ENCODE measurements at regions not wholly inside any gene's neighbourhood (a gene's known extent, or its start where the extent isn't known, plus 50 kb on each side); places are given as distances from the start of the nearest gene placed in this dataset.
"Not testable (repeated sequence)": the region's sequence is repeated elsewhere in the genome, so short reads cannot be mapped to it uniquely, and the experiment has no call there.

DNA sequence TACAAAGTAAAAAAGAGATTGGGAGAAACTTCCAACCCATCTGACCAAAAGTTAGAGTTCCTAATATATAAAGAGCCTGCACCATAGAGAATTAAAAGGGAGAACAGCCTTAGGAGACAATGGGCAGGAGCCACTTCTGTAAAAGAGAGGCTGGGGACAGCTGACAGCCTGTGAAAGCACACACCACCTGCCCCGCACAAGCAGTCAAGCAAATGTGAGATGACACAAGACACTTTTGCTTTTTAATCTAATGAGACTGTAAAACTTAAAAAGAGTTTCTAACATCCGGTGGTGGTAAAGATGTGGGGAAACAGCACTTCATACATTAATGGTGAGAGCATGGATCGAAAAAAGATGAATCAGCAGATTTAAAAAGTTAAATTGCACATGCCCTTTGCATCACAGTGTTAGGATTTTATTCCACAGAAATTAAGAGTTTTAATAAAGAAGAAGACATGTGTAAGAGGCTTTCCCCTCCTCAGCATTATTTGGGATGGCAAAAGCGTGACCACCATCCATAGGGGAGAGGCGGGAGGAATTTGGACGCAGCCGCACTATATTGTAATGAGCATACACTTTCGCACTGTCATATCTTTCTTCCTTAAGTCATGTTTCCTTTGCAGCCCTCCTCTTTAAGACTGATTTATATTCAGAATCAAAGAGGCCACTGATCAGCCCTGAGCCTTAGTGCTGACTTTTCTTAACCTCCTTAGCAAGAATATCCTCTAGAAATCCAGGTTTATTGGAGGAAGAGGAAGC lies 322.2 kb upstream of the CHRNA7 start:
- H3K4me3 ChIP-seq (ENCODE audit: low read depth, low read length); H3K9me3 ChIP-seq (ENCODE audit: control insufficient read depth, insufficient read depth, low read length); H3K27me3 ChIP-seq (ENCODE audit: control insufficient read depth, insufficient read depth, low read length); H3K36me3 ChIP-seq (ENCODE audit: control insufficient read depth, insufficient read depth, low read length); H3K9ac ChIP-seq (ENCODE audit: low read depth, low read length); H3K4me1 ChIP-seq (ENCODE audit: control insufficient read depth, insufficient read depth, low read length): not testable (repeated sequence)

DNA sequence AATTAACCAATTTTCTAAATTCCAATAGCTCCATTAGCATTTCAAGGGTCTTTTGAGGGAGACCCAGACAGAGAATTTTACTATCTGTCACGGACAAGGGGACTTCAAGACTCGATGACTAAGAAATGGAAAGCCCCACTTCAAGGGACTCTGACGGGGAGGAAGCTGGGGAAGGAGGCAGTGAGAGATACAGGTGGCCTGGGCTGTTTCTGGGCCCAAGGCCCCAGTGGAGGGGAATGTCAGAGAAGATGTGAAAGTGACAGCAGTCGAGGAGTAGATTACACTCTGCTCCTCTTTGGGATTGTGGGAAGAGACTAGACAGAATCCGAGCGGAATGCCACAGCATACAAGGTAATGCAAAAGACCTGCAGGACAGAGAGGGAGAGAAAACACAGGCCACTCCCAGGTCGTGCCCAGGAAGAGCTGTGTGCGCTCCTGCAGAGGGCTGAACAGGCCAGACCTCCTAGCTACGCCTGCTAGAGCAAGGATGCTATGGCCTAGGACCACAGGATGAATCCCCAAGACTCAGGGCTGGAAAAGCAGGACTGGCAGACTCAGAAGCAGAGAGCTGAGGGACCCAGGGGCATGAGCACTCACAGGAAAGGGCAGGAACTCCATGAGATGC lies 321.5 kb upstream of the CHRNA7 start:
- H3K4me3 ChIP-seq (ENCODE audit: low read depth, low read length); H3K4me1 ChIP-seq (ENCODE audit: control insufficient read depth, insufficient read depth, low read length); H3K36me3 ChIP-seq (ENCODE audit: control insufficient read depth, insufficient read depth, low read length); H3K27me3 ChIP-seq (ENCODE audit: control insufficient read depth, insufficient read depth, low read length); H3K9ac ChIP-seq (ENCODE audit: low read depth, low read length); H3K9me3 ChIP-seq (ENCODE audit: control insufficient read depth, insufficient read depth, low read length): not testable (repeated sequence)

DNA sequence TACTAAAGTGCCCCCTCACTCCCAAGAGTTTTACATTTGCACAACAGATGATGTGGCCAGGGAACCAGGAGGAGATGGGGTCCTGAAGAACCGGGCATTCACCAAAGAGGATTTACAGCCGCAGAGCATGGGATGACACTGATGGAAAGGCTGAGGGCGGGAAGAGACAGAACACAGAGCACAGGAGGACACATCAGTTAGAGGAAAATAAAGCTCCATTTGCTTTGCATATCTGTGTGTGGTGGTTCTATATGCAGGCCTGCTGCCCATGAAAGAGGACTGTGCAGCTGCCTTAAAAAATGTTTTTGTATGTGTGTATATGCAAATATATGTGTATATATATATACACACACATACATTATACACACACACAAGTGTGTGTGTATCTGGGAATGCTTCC lies 320.8 kb upstream of the CHRNA7 start:
- H3K9ac ChIP-seq (ENCODE audit: low read depth, low read length); H3K36me3 ChIP-seq (ENCODE audit: control insufficient read depth, insufficient read depth, low read length); H3K27me3 ChIP-seq (ENCODE audit: control insufficient read depth, insufficient read depth, low read length); H3K4me3 ChIP-seq (ENCODE audit: low read depth, low read length); H3K4me1 ChIP-seq (ENCODE audit: control insufficient read depth, insufficient read depth, low read length); H3K9me3 ChIP-seq (ENCODE audit: control insufficient read depth, insufficient read depth, low read length): not testable (repeated sequence)

DNA sequence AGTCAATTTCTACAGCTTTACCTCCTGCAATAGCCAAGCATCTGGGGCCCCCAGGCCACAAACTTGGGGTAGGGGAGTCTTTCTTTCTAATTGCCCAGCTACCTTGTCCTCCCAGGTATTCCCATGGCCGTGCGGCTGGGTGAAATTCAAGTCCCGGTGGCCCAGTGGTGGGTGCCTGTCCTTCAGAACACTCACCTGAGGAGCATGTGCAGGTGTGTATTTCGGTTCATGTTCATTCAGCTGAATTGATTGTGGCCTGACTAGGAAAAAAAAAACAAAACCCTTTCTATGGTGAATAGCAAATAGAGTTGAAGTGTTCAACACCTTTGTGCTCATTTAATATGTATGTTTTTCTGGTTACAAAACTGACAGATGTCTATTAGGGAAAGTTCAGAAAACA lies 319.5 kb upstream of the CHRNA7 start:
- H3K4me1 ChIP-seq (ENCODE audit: control insufficient read depth, insufficient read depth, low read length); H3K9me3 ChIP-seq (ENCODE audit: control insufficient read depth, insufficient read depth, low read length); H3K4me3 ChIP-seq (ENCODE audit: low read depth, low read length); H3K27me3 ChIP-seq (ENCODE audit: control insufficient read depth, insufficient read depth, low read length); H3K36me3 ChIP-seq (ENCODE audit: control insufficient read depth, insufficient read depth, low read length); H3K9ac ChIP-seq (ENCODE audit: low read depth, low read length): not testable (repeated sequence)

DNA sequence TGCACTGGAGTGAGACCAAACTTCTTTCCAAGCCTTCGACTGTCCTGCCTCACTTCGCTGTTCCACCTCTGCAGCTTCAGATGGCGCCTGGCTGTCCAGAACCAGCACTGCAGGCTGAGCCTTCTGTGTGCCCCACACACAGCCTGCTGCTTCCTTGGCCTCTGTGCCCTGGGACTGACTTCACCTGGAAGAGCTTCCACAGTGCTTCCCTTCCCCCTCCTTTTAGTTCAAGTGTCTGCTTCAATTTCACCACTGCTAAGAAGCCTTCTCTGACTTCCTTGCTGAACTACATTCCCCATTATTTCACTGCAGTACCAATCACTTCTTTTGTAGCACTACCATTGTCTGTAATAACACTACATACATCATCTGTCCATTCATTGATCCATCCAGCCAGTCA lies 315.1 kb upstream of the CHRNA7 start:
- not testable (repeated sequence) for H3K36me3 ChIP-seq (ENCODE audit: control insufficient read depth, insufficient read depth, low read length); H3K9me3 ChIP-seq (ENCODE audit: control insufficient read depth, insufficient read depth, low read length); H3K4me3 ChIP-seq (ENCODE audit: low read depth, low read length); H3K4me1 ChIP-seq (ENCODE audit: control insufficient read depth, insufficient read depth, low read length); H3K27me3 ChIP-seq (ENCODE audit: control insufficient read depth, insufficient read depth, low read length); H3K9ac ChIP-seq (ENCODE audit: low read depth, low read length)

DNA sequence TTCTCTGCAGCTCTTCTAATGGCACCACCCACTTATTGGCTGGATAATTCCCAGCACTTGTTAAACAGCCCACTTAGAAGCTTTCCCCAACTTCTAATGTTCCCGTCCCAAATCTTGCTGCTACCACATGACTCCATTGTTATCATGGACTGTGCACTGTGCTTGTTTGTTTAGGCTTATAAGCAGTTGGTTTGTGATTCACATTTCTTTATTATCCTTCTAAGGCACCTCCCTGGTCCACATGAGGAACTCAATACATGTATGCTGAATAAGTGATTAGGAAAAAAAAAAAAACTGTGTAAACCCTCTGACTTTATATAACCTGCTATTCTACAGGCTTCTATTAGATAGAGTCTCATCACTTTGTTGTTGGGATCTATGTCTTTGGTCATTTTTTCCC lies 311.7 kb upstream of the CHRNA7 start:
- not testable (repeated sequence) for H3K36me3 ChIP-seq (ENCODE audit: control insufficient read depth, insufficient read depth, low read length); H3K9ac ChIP-seq (ENCODE audit: low read depth, low read length); H3K4me3 ChIP-seq (ENCODE audit: low read depth, low read length); H3K9me3 ChIP-seq (ENCODE audit: control insufficient read depth, insufficient read depth, low read length); H3K4me1 ChIP-seq (ENCODE audit: control insufficient read depth, insufficient read depth, low read length); H3K27me3 ChIP-seq (ENCODE audit: control insufficient read depth, insufficient read depth, low read length)

DNA sequence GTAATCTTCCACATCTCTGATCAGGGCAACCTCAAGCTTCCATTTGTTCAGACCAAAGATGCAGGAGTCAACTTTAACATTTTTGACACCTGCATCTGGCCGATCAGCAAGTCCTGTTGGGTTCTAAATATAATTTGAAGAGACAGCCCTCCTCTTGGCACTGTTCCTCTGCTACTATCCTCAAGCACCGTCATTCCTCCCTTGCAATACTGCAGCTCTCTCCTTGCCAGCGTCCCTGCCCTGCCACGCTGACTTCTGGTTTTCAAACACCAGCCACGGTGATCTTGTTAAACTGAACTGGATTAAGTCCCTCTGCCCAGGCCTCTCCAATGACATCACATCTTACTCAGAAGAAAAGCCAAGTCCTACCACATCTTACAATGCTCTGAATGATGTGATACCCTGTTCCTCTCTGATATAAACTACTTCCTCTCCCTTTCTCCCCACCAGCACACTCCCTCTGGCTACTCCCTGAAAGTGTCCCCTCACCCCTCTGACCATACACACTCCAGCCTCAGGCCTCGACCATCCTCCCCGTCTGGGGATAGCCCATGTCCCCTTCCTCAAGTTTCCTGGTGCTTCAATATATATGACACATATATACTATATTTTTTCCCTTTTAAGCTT lies 310.8 kb upstream of the CHRNA7 start:
- not testable (repeated sequence) for H3K36me3 ChIP-seq (ENCODE audit: control insufficient read depth, insufficient read depth, low read length); H3K4me1 ChIP-seq (ENCODE audit: control insufficient read depth, insufficient read depth, low read length); H3K9ac ChIP-seq (ENCODE audit: low read depth, low read length); H3K4me3 ChIP-seq (ENCODE audit: low read depth, low read length); H3K9me3 ChIP-seq (ENCODE audit: control insufficient read depth, insufficient read depth, low read length); H3K27me3 ChIP-seq (ENCODE audit: control insufficient read depth, insufficient read depth, low read length)

DNA sequence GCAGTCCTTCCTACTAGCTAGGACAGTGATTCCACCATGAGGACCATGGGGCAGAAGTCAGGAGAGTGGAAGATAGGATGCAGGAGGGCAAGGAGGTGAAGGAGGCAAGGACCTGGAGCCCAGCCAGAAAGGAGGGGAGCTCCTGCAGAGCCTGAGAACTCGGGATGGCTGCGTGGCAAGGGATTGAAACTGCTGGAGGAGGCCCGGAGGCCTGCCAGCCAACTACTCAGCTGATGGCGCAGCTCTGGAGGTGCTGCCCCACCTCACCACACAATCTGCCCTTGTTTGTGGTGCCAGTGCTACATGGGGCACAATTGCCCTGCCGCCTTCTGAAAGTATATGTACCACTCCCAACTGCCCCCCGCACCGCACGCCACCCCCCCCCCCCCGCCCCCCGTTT lies 307.3 kb upstream of the CHRNA7 start:
- H3K4me1 ChIP-seq (ENCODE audit: control insufficient read depth, insufficient read depth, low read length); H3K4me3 ChIP-seq (ENCODE audit: low read depth, low read length); H3K9ac ChIP-seq (ENCODE audit: low read depth, low read length); H3K27me3 ChIP-seq (ENCODE audit: control insufficient read depth, insufficient read depth, low read length); H3K9me3 ChIP-seq (ENCODE audit: control insufficient read depth, insufficient read depth, low read length); H3K36me3 ChIP-seq (ENCODE audit: control insufficient read depth, insufficient read depth, low read length): not testable (repeated sequence)

DNA sequence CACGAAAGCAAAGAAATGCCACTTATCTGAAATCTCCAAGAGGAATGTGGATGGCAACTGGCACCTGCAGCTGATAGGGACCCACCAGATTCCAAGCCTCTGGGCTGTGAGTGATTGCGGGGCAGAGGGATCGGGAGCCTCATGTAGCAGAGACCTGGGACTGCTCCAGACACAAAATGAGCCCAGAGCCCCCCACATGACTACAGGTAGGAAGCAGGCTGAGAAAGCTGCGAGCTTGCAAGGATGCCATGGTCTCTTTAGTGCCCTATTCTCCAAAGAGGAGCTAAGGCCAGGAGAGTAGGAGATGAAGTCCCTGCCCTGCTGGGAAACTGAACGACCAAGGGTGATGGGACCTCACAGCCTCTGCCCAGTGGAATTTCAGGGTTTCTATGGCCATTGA lies 305.4 kb upstream of the CHRNA7 start:
- H3K4me3 ChIP-seq (ENCODE audit: low read depth, low read length); H3K9ac ChIP-seq (ENCODE audit: low read depth, low read length); H3K36me3 ChIP-seq (ENCODE audit: control insufficient read depth, insufficient read depth, low read length); H3K4me1 ChIP-seq (ENCODE audit: control insufficient read depth, insufficient read depth, low read length); H3K9me3 ChIP-seq (ENCODE audit: control insufficient read depth, insufficient read depth, low read length); H3K27me3 ChIP-seq (ENCODE audit: control insufficient read depth, insufficient read depth, low read length): not testable (repeated sequence)

DNA sequence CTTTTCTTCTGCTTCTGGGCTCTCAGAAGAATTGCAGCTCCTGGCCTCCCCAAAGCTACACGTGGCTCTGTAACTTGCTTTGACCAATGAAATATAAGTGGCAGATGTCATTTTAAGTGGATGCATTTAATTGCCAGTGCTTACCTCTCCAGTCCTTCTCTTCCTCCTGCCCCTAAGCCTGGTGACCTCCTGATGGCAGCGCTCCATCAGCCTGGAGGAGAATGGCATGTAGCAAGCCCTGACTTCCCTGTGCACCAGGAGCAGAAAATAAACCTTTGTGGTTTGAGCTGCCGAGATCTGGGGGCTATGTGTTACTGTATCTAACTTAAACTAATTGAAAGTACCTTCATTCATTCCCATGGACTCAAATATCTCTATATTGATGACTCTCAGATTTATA lies 304.7 kb upstream of the CHRNA7 start:
- not testable (repeated sequence) for H3K4me1 ChIP-seq (ENCODE audit: control insufficient read depth, insufficient read depth, low read length); H3K27me3 ChIP-seq (ENCODE audit: control insufficient read depth, insufficient read depth, low read length); H3K36me3 ChIP-seq (ENCODE audit: control insufficient read depth, insufficient read depth, low read length); H3K9me3 ChIP-seq (ENCODE audit: control insufficient read depth, insufficient read depth, low read length); H3K4me3 ChIP-seq (ENCODE audit: low read depth, low read length); H3K9ac ChIP-seq (ENCODE audit: low read depth, low read length)

DNA sequence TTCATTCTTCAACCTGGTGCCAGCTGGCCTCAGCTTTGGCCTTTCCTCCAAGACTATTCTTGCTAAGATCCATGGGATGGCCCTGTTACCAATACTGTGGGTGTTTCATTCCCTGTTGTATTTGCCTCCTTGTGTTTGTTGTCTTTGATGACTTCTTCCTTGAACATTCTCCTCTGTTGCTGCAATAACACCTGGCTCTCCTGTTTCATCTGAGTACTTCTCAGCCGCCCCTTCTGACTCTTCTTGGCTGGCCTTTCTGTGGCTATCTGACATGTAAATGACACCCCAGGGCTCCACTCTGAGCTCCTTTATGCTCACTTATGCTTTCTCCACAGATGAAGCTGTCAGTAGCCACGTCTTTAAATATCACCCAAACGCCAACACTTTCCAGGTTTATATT lies 302.7 kb upstream of the CHRNA7 start:
- no peaks in the 10 kb centered on the region for H3K27me3 ChIP-seq (ENCODE audit: control insufficient read depth, insufficient read depth, low read length)
- no peak overlapping the region for H3K4me3 ChIP-seq (ENCODE audit: low read depth, low read length)
- no peak overlapping the region for H3K9ac ChIP-seq (ENCODE audit: low read depth, low read length)
- H3K9me3 ChIP-seq (ENCODE audit: control insufficient read depth, insufficient read depth, low read length): no peaks in the 10 kb centered on the region
- no peaks in the 10 kb centered on the region for H3K36me3 ChIP-seq (ENCODE audit: control insufficient read depth, insufficient read depth, low read length)
- H3K4me1 ChIP-seq (ENCODE audit: control insufficient read depth, insufficient read depth, low read length): no peaks in the 10 kb centered on the region

DNA sequence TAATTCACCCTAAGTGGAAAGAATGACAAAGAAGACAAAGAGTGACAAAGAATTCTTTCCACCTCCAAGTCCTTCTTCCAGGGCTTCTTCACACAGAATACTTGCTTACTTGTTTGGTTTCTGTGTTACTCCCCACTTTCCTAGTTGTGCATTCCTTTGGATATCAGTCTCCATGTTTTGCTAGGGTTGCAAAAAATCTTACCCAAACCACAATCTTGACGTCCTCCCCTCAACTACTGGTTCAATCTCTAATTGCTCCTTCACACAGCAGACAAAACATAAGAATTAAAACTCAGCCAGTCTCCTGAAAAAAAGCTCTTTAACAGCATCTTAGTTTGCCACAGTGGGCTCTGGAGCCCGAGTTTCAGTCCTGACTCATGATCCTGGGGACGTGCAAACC lies 297.6 kb upstream of the CHRNA7 start:
- no peaks in the 10 kb centered on the region for H3K36me3 ChIP-seq (ENCODE audit: control insufficient read depth, insufficient read depth, low read length)
- H3K4me3 ChIP-seq (ENCODE audit: low read depth, low read length): no peak overlapping the region
- no peaks in the 10 kb centered on the region for H3K4me1 ChIP-seq (ENCODE audit: control insufficient read depth, insufficient read depth, low read length)
- no peaks in the 10 kb centered on the region for H3K27me3 ChIP-seq (ENCODE audit: control insufficient read depth, insufficient read depth, low read length)
- H3K9me3 ChIP-seq (ENCODE audit: control insufficient read depth, insufficient read depth, low read length): no peaks in the 10 kb centered on the region
- H3K9ac ChIP-seq (ENCODE audit: low read depth, low read length): no peak overlapping the region

Data from iPS-15b (cell line).